Mucosa of descending colon (tissue), 3 donors: ENCODE measurements at regions not wholly inside any gene's neighbourhood (a gene's known extent, or its start where the extent isn't known, plus 50 kb on each side); places are given as distances from the start of the nearest gene placed in this dataset.

Experiments used
- ATAC-seq: fragments of 200-7000 bp; cut with Tn5 transposase; one replicate; pipeline ENCODE4 v1.9.1; 2020; ENCODE audit warnings: mild to moderate bottlenecking, moderate library complexity
- DNase-seq, 3 donors: peaks; one replicate each; pipeline ENCODE4 v3.0.0-alpha.2; 2020
- H3K36me3 ChIP-seq: fragments of 200-600 bp; one replicate; pipeline ENCODE4 v1.8.0; 2021; ENCODE audit warnings: low read depth, mild to moderate bottlenecking
- H3K4me1 ChIP-seq: fragments of 200-600 bp; one replicate; pipeline ENCODE4 v1.8.0; 2021; ENCODE audit warnings: low read depth, mild to moderate bottlenecking
- H3K4me3 ChIP-seq: fragments of 200-600 bp; one replicate; pipeline ENCODE4 v1.8.0; 2021; ENCODE audit warnings: mild to moderate bottlenecking
- H3K9me3 ChIP-seq: fragments of 200-600 bp; one replicate; pipeline ENCODE4 v1.8.0; 2021; ENCODE audit warnings: mild to moderate bottlenecking
- intact Hi-C, 2 donors: fragments of 100-400 bp; cut with DNase I in 1 of 2; cut with micrococcal nuclease in 1 of 2; formaldehyde crosslinking; loops; one replicate each; pipeline versions ENCODE4 v1.11.0 to v1.11.1; 2022; cut with DNase I, micrococcal nuclease
- TF ChIP-seq, protein P1 (sequence below): fragments of 200-600 bp; IDR thresholded peaks from one replicate; pipeline ENCODE4 v1.8.0; 2022; ENCODE audit warnings: antibody characterized with exemption, mild to moderate bottlenecking
- donor health status: DM: no; HTN: no; CAD: no; lungs with moderate emphysema.
- donor health status: DM: no; HTN: no; CAD: no.
- donor health status: DM: no; HTN: yes; CAD: no.

DNA sequence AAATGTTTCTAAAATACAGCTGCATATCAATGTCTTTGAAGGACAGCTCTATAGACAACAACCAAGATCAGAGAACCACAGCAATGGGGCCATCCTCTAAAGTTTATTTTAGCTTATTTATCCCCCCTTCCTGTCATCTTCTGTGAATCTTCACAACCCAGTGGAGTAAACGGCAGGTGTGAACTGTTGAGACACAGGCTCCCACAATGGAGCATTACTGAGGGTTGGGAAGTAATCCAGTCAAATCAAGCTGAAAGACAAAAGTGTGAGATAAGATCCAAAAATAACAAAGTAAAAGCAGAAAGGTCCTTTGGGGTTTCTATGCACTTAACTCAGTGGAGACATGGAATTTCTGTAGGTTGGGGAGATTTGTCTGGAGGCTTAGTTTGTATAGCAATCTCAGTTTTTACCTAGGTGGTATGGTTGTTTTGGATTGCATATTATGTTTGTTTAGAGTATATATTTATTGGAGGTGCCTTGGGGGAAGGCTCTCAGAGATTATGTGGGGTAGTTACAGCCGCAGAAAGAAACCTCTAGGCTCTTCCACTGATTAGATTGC is 286.9 kb upstream of the ADGRL2 start:
- no peaks in the 10 kb centered on the region for H3K9me3 ChIP-seq
- H3K4me1 ChIP-seq = no peaks in the 10 kb centered on the region
- DNase-seq (no peak), ATAC-seq (no peak)
- TF ChIP-seq, protein P1, sequence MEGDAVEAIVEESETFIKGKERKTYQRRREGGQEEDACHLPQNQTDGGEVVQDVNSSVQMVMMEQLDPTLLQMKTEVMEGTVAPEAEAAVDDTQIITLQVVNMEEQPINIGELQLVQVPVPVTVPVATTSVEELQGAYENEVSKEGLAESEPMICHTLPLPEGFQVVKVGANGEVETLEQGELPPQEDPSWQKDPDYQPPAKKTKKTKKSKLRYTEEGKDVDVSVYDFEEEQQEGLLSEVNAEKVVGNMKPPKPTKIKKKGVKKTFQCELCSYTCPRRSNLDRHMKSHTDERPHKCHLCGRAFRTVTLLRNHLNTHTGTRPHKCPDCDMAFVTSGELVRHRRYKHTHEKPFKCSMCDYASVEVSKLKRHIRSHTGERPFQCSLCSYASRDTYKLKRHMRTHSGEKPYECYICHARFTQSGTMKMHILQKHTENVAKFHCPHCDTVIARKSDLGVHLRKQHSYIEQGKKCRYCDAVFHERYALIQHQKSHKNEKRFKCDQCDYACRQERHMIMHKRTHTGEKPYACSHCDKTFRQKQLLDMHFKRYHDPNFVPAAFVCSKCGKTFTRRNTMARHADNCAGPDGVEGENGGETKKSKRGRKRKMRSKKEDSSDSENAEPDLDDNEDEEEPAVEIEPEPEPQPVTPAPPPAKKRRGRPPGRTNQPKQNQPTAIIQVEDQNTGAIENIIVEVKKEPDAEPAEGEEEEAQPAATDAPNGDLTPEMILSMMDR = no peak
- intact Hi-C loops = no loop called here
- H3K4me3 ChIP-seq = no peak overlapping the region
- no peaks in the 10 kb centered on the region for H3K36me3 ChIP-seq

GRCh38 chr1:81512252-81513003 is 288.3 kb upstream of the ADGRL2 start:
- intact Hi-C loops = no loop called here
- TF ChIP-seq, protein P1 = no peak

DNA sequence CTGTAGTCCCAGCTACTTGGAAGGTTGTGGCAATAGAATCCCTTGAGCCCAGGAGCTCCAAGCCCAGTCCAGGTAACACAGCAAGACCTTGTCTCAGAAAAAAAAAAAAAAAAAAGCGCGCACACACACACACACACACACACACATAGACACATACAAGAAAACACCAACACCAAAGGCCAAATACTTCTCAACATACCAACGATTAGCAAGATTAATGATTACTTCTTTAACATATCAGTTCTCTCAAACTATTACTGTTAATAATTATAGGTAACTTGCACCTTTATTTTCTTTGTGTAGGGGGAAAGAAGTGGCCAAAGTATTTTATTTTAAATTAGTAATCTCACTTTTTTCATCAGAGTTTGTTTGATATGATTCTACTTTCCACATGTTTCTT is 289.5 kb upstream of the ADGRL2 start:
- DNase-seq (no peak), ATAC-seq (no peak)
- H3K4me1 ChIP-seq = no peaks in the 10 kb centered on the region
- no peaks in the 10 kb centered on the region for H3K36me3 ChIP-seq
- intact Hi-C loops = loop anchor here in 1 of 2 donors (2.0 kb wide), 1 partner anchor 78 kb away; no protein-coding TSS in a partner anchor
- H3K9me3 ChIP-seq = no peaks in the 10 kb centered on the region
- no peak overlapping the region for H3K4me3 ChIP-seq
- TF ChIP-seq, protein P1 = no peak

More at GRCh38 chr1:81512252-81513003, 288.3 kb upstream of the ADGRL2 start:
- H3K4me1 ChIP-seq = no peaks in the 10 kb centered on the region
- DNase-seq (no peak), ATAC-seq (no peak)
- H3K4me3 ChIP-seq = no peak overlapping the region
- no peaks in the 10 kb centered on the region for H3K9me3 ChIP-seq
- no peaks in the 10 kb centered on the region for H3K36me3 ChIP-seq

- TF ChIP-seq, protein P1 = no peak
These were observed 290.0 kb upstream of the ADGRL2 start for GRCh38 chr1:81510701-81511100.

DNA sequence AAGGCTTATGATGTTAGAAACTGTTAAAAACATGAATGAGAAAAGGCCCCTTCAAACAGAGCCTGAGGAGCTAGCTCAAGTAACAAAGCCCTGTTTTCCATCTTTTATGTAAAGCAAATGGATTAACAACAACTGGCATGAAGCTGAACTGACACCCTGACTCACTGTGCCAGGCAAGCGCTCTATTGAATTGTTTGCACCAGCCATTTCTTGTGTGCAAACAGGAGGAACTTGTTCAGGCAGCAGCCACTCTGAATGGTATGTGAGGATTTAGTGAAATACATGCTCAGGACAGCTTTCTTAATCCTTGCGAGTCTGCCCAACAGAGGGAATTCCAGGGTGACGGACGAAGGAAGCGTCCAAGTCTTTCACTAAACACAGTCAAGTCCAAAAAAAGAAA is 291.1 kb upstream of the ADGRL2 start:
- TF ChIP-seq, protein P1 = no peak
- Histone ChIP-seq H3K4me1 (no peaks in the 10 kb centered on the region), H3K9me3 (no peaks in the 10 kb centered on the region), H3K36me3 (no peaks in the 10 kb centered on the region), H3K4me3 (no peak overlapping the region)
- intact Hi-C loops = no loop called here
- DNase-seq (no peak), ATAC-seq (no peak)

More at GRCh38 chr1:81510701-81511100, 290.0 kb upstream of the ADGRL2 start:
- intact Hi-C loops = loop anchor here in 1 of 2 donors (2.0 kb wide), 1 partner anchor 78 kb away; no protein-coding TSS in a partner anchor
- Histone ChIP-seq H3K4me3 (no peak overlapping the region), H3K36me3 (no peaks in the 10 kb centered on the region), H3K4me1 (no peaks in the 10 kb centered on the region), H3K9me3 (no peaks in the 10 kb centered on the region)
- ATAC-seq (no peak), DNase-seq (no peak)
